ENCODE measurements at regions not wholly inside any gene's neighbourhood (a gene's known extent, or its start where the extent isn't known, plus 50 kb on each side); places are given as distances from the start of the nearest gene placed in this dataset.

GRCh38 chr5:32499261-32499660 is 54.7 kb upstream of the ZFR start:
- Mint-ChIP-seq H3K4me1 (no peaks in the 10 kb centered on the region), H3K9me3 (no peaks in the 10 kb centered on the region), H3K27me3 (peaks cover 30% of the 10 kb centered on the region), H3K36me3 (ENCODE audit: insufficient read depth) (no peaks in the 10 kb centered on the region), H3K4me3 (no peak overlapping the region), H3K27ac (ENCODE audit: low read depth) (no peak overlapping the region)
- DNase-seq (ENCODE audit: low spot score in 2 of 2) (no peak), ATAC-seq (replicated peaks; ENCODE audit: extremely low read depth, poor library complexity, severe bottlenecking) (no peak)

- H3K36me3 Mint-ChIP-seq (ENCODE audit: insufficient read depth), result no peaks in the 10 kb centered on the region
- peaks cover 30% of the 10 kb centered on the region for H3K27me3 Mint-ChIP-seq
- H3K4me1 Mint-ChIP-seq, result no peaks in the 10 kb centered on the region
- DNase-seq (ENCODE audit: low spot score in 2 of 2) (no peak), ATAC-seq (replicated peaks; ENCODE audit: extremely low read depth, poor library complexity, severe bottlenecking) (no peak)
- H3K9me3 Mint-ChIP-seq, result no peaks in the 10 kb centered on the region
- H3K4me3 Mint-ChIP-seq, result no peak overlapping the region
- H3K27ac Mint-ChIP-seq (ENCODE audit: low read depth), result no peak overlapping the region
These were observed 53.9 kb upstream of the ZFR start for GRCh38 chr5:32498484-32498883.

GRCh38 chr5:32496104-32496503 is 51.6 kb upstream of the ZFR start:
- H3K27ac Mint-ChIP-seq (ENCODE audit: low read depth), result no peak overlapping the region
- H3K36me3 Mint-ChIP-seq (ENCODE audit: insufficient read depth), result peaks cover 2% of the 10 kb centered on the region
- DNase-seq (ENCODE audit: low spot score in 2 of 2), result no peak
- no peak for ATAC-seq (replicated peaks; ENCODE audit: extremely low read depth, poor library complexity, severe bottlenecking)
- H3K9me3 Mint-ChIP-seq, result no peaks in the 10 kb centered on the region
- no peak overlapping the region for H3K4me3 Mint-ChIP-seq
- H3K4me1 Mint-ChIP-seq, result no peaks in the 10 kb centered on the region
- H3K27me3 Mint-ChIP-seq, result peaks cover 23% of the 10 kb centered on the region

- no peak for ATAC-seq (replicated peaks; ENCODE audit: extremely low read depth, poor library complexity, severe bottlenecking)
- Mint-ChIP-seq H3K9me3 (no peaks in the 10 kb centered on the region), H3K4me3 (no peak overlapping the region), H3K4me1 (no peaks in the 10 kb centered on the region), H3K27me3 (peaks cover 11% of the 10 kb centered on the region), H3K36me3 (ENCODE audit: insufficient read depth) (peaks cover 2% of the 10 kb centered on the region), H3K27ac (ENCODE audit: low read depth) (no peak overlapping the region)
- no peak for DNase-seq (ENCODE audit: low spot score in 2 of 2)
These were observed 50.3 kb upstream of the ZFR start for GRCh38 chr5:32494827-32495226.

Measured in central memory CD8-positive, alpha-beta T cell (primary cell).